Gastroesophageal sphincter (tissue), 2 donors: ENCODE measurements at regions not wholly inside any gene's neighbourhood (a gene's known extent, or its start where the extent isn't known, plus 50 kb on each side); places are given as distances from the start of the nearest gene placed in this dataset.

ENCODE experiments used
- POLR2A ChIP-seq, 2 donors: fragments of 450-650 bp; IDR thresholded peaks; one replicate each; pipeline ENCODE4 v1.6.1; 2017; ENCODE audit warnings: antibody characterized with exemption in 2 of 2, mild to moderate bottlenecking in 2 of 2, moderate library complexity in 1 of 2
- POLR2AphosphoS5 ChIP-seq: sonication (generic); formaldehyde crosslinking; IDR thresholded peaks from one replicate; pipeline ENCODE4 v1.6.1; 2017; ENCODE audit warnings: antibody characterized with exemption

DNA sequence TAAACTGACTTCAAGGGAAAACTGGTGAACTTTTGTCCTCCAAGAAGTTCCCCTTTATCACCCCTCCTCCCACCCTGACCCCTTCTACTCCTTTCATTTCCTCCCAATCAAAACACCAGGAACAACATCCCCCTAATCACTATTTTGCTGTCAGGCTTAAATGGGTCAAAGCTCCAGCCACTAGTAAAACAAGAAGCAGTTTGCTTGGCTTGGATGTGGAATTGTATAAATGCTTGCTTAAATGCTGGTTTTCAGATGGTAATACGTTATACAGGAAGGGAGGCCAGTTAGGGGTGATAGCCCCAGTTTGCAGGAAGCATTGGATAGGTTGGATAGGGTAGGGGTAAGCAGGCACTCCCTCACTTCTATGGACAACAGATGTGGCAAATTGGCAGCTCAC lies 473.6 kb downstream of the AGTPBP1 start:
- TF ChIP-seq POLR2A (IDR thresholded peaks at IDR 0.05) = no peak
- no peak for TF ChIP-seq POLR2AphosphoS5
